Nephron (organoid): ENCODE measurements at regions not wholly inside any gene's neighbourhood (a gene's known extent, or its start where the extent isn't known, plus 50 kb on each side); places are given as distances from the start of the nearest gene placed in this dataset.

Experiments
- H3K27ac Mint-ChIP-seq, 3 experiments: 2 replicates each; pipeline ENCODE4 v1.8.0; 2020; ENCODE audit warnings: mixed read lengths in 3 of 3, mild to moderate bottlenecking in 2 of 3, moderate library complexity in 1 of 3
- H3K27me3 Mint-ChIP-seq: 2 replicates; pipeline ENCODE4 v1.8.0; 2021; ENCODE audit warnings: low read depth, mild to moderate bottlenecking, moderate library complexity, mixed read lengths
- H3K36me3 Mint-ChIP-seq: 2 replicates; pipeline ENCODE4 v1.8.0; 2020; ENCODE audit warnings: low read depth, mixed read lengths
- H3K4me1 Mint-ChIP-seq: 2 replicates; pipeline ENCODE4 v1.8.0; 2020; ENCODE audit warnings: mixed read lengths
- H3K4me3 Mint-ChIP-seq, 3 experiments: 2 replicates each; pipeline ENCODE4 v1.8.0; 2020; ENCODE audit warnings: mild to moderate bottlenecking in 3 of 3, mixed read lengths in 3 of 3, moderate library complexity in 2 of 3
- H3K9me3 Mint-ChIP-seq: 2 replicates; pipeline ENCODE4 v1.8.0; 2020; ENCODE audit warnings: mixed read lengths
- CTCF ChIP-seq, 3 experiments: fragments of 200-600 bp; sonication (generic); IDR thresholded peaks; one replicate each; pipeline ENCODE4 v1.5.0; 2021; ENCODE audit warnings: antibody characterized with exemption in 3 of 3; ENCODE audit not compliant: unreplicated experiment in 3 of 3

GRCh38 chr4:187919966-187920365 is 75.6 kb upstream of the ZFP42 start:
- H3K4me3 Mint-ChIP-seq: no peak overlapping the region
- no peaks in the 10 kb centered on the region for H3K36me3 Mint-ChIP-seq
- peaks cover 9% of the 10 kb centered on the region for H3K9me3 Mint-ChIP-seq
- TF ChIP-seq CTCF (IDR thresholded peaks at IDR 0.05; ENCODE audit: unreplicated experiment in 3 of 3): no peak
- no peak overlapping the region for H3K27ac Mint-ChIP-seq
- H3K27me3 Mint-ChIP-seq: peaks cover 4% of the 10 kb centered on the region
- no peaks in the 10 kb centered on the region for H3K4me1 Mint-ChIP-seq

GRCh38 chr4:187921946-187922623 is 73.5 kb upstream of the ZFP42 start:
- no peaks in the 10 kb centered on the region for H3K36me3 Mint-ChIP-seq
- peaks cover 4% of the 10 kb centered on the region for H3K27me3 Mint-ChIP-seq
- H3K4me1 Mint-ChIP-seq: no peaks in the 10 kb centered on the region
- no peak overlapping the region for H3K4me3 Mint-ChIP-seq
- H3K9me3 Mint-ChIP-seq: peaks cover 10% of the 10 kb centered on the region
- no peak overlapping the region for H3K27ac Mint-ChIP-seq
- TF ChIP-seq CTCF (IDR thresholded peaks at IDR 0.05; ENCODE audit: unreplicated experiment in 3 of 3): no peak

GRCh38 chr4:187929024-187929423 is 66.5 kb upstream of the ZFP42 start:
- H3K4me1 Mint-ChIP-seq: peaks cover 15% of the 10 kb centered on the region
- H3K4me3 Mint-ChIP-seq: no peak overlapping the region
- TF ChIP-seq CTCF (IDR thresholded peaks at IDR 0.05; ENCODE audit: unreplicated experiment in 3 of 3): no peak
- peaks cover 3% of the 10 kb centered on the region for H3K27me3 Mint-ChIP-seq
- peaks cover 11% of the 10 kb centered on the region for H3K9me3 Mint-ChIP-seq
- H3K36me3 Mint-ChIP-seq: no peaks in the 10 kb centered on the region
- no peak overlapping the region for H3K27ac Mint-ChIP-seq

GRCh38 chr4:187934766-187935165 is 60.8 kb upstream of the ZFP42 start:
- Mint-ChIP-seq H3K4me1 (peaks cover 27% of the 10 kb centered on the region), H3K36me3 (no peaks in the 10 kb centered on the region), H3K27me3 (peaks cover 3% of the 10 kb centered on the region), H3K9me3 (peaks cover 7% of the 10 kb centered on the region), H3K27ac (peak overlapping the region in 2 of 3 experiments; percentile 9 to 17), H3K4me3 (no peak overlapping the region)
- no peak for TF ChIP-seq CTCF (IDR thresholded peaks at IDR 0.05; ENCODE audit: unreplicated experiment in 3 of 3)

- no peak overlapping the region for H3K4me3 Mint-ChIP-seq
- no peaks in the 10 kb centered on the region for H3K36me3 Mint-ChIP-seq
- peaks cover 5% of the 10 kb centered on the region for H3K27me3 Mint-ChIP-seq
- peaks cover 21% of the 10 kb centered on the region for H3K4me1 Mint-ChIP-seq
- no peak for TF ChIP-seq CTCF (IDR thresholded peaks at IDR 0.05; ENCODE audit: unreplicated experiment in 3 of 3)
- H3K9me3 Mint-ChIP-seq: peaks cover 4% of the 10 kb centered on the region
- no peak overlapping the region for H3K27ac Mint-ChIP-seq
These were observed 58.0 kb upstream of the ZFP42 start for GRCh38 chr4:187937557-187937956.

- H3K4me3 Mint-ChIP-seq: no peak overlapping the region
- no peak for TF ChIP-seq CTCF (IDR thresholded peaks at IDR 0.05; ENCODE audit: unreplicated experiment in 3 of 3)
- peaks cover 2% of the 10 kb centered on the region for H3K4me1 Mint-ChIP-seq
- H3K27me3 Mint-ChIP-seq: peaks cover 5% of the 10 kb centered on the region
- no peaks in the 10 kb centered on the region for H3K36me3 Mint-ChIP-seq
- peaks cover 4% of the 10 kb centered on the region for H3K9me3 Mint-ChIP-seq
- H3K27ac Mint-ChIP-seq: no peak overlapping the region
These were observed 55.3 kb upstream of the ZFP42 start for GRCh38 chr4:187940299-187940698.
